ENCODE measurements at regions not wholly inside any gene's neighbourhood (a gene's known extent, or its start where the extent isn't known, plus 50 kb on each side); places are given as distances from the start of the nearest gene placed in this dataset.

GRCh38 chr13:105328212-105328611, 1207.2 kb downstream of the EFNB2 start:
- intact Hi-C loops (cut with micrococcal nuclease) (no loop called here), dilution Hi-C loops (cut with HindIII; ENCODE audit: low sequenced_read_pairs, unreplicated experiment) (no loop called here), in situ Hi-C loops (cut with MboI; ENCODE audit: low sequenced_read_pairs) (loop anchor here (25.0 kb wide), 1 partner anchor 1209 kb away; the partner anchor contains the start of gene EFNB2)
- Histone ChIP-seq H4K91ac (ENCODE audit: insufficient read depth, low read depth, low read length) (no peak overlapping the region), H3K9me1 (ENCODE audit: insufficient read depth, low read length) (no peaks in the 10 kb centered on the region), H2BK20ac (ENCODE audit: low read depth, low read length) (no peak overlapping the region), H3K27me3 (ENCODE audit: control insufficient read depth, insufficient read depth, low read length) (no peaks in the 10 kb centered on the region), H3K27ac (ENCODE audit: insufficient read depth, low read length) (no peak overlapping the region), H3K4me2 (ENCODE audit: low read depth, low read length) (no peak overlapping the region), H3K36me3 (ENCODE audit: control insufficient read depth, insufficient read depth, low read length) (no peaks in the 10 kb centered on the region), H4K8ac (ENCODE audit: low read depth in 2 of 2, low read length in 2 of 2) (no peak overlapping the region), H3K23ac (ENCODE audit: low read depth, low read length) (no peak overlapping the region), H3K14ac (replicated peaks; ENCODE audit: low read depth, low read length) (no peak overlapping the region), H2BK120ac (ENCODE audit: low read depth, low read length) (no peak overlapping the region), H2BK5ac (ENCODE audit: low read depth, low read length, poor library complexity, severe bottlenecking) (no peak overlapping the region), H3K9ac (ENCODE audit: low read depth, low read length) (no peak overlapping the region), H3K9me3 (ENCODE audit: control insufficient read depth, insufficient read depth, low read length) (peaks cover 3% of the 10 kb centered on the region; the same call in 1 of the 2 replicates), H2BK15ac (ENCODE audit: low read depth, low read length) (no peak overlapping the region), H3K4me1 (ENCODE audit: control insufficient read depth, insufficient read depth, low read length) (peaks cover 3% of the 10 kb centered on the region; the same call in 1 of the 2 replicates), H3K4ac (ENCODE audit: low read depth, low read length) (no peak overlapping the region), H3K56ac (ENCODE audit: extremely low read depth, insufficient read depth, low read length) (no peak overlapping the region), H2AK5ac (ENCODE audit: low read depth, low read length) (no peak overlapping the region), H4K5ac (ENCODE audit: low read depth, low read length) (no peak overlapping the region), H3K4me3 (ENCODE audit: insufficient read depth, low read depth, low read length) (no peak overlapping the region), H3K79me1 (ENCODE audit: low read depth in 1 of 2, low read length in 2 of 2) (no peaks in the 10 kb centered on the region), H3K18ac (ENCODE audit: low read depth, low read length) (no peak overlapping the region), H2AK9ac (replicated peaks; ENCODE audit: low read depth, low read length, poor library complexity) (no peak overlapping the region), H4K20me1 (ENCODE audit: insufficient read depth, low read length) (no peaks in the 10 kb centered on the region), H2AFZ (replicated peaks; ENCODE audit: low read length, poor library complexity) (no peak overlapping the region)
- BruUV-seq (replicated peaks): no TSS peak
- no peak for ATAC-seq (ENCODE audit: low read depth)
- no peak for TF ChIP-seq CEBPB (IDR thresholded peaks at IDR 0.05; ENCODE audit: low read depth, low read length)
- TF ChIP-seq CHD1 (IDR thresholded peaks at IDR 0.05; ENCODE audit: low read depth, low read length): no peak
- no peak for TF ChIP-seq ELK1 (IDR thresholded peaks at IDR 0.05; ENCODE audit: borderline replicate concordance, low read depth, low read length)
- no peak for TF ChIP-seq RAD21 (IDR thresholded peaks at IDR 0.05; ENCODE audit: low read length)
- no peak for TF ChIP-seq MAFK (IDR thresholded peaks at IDR 0.05; ENCODE audit: low read depth, low read length)
- no peak for TF ChIP-seq MXI1 (IDR thresholded peaks at IDR 0.05; ENCODE audit: borderline replicate concordance, low read depth, low read length)
- no peak for TF ChIP-seq POLR2A (IDR thresholded peaks at IDR 0.05; ENCODE audit: low read depth, low read length)
- no peak for TF ChIP-seq FOS (IDR thresholded peaks at IDR 0.05; ENCODE audit: low read depth, low read length)
- no peak for TF ChIP-seq NFE2L2 (IDR thresholded peaks at IDR 0.05; ENCODE audit: low read depth, low read length)
- no peak for TF ChIP-seq SMC3 (IDR thresholded peaks at IDR 0.05; ENCODE audit: low read depth, low read length)
- TF ChIP-seq RFX5 (IDR thresholded peaks at IDR 0.05; ENCODE audit: low read depth, low read length): no peak
- CTCF ChIA-PET: no interaction called here
- no peak for DNase-seq
- WGBS, 2 experiments (ENCODE audit: extremely low coverage in 2 of 2, insufficient read length in 1 of 2): no CpG with 5 or more reads among the region's 4 CpGs
- POLR2A ChIA-PET (ENCODE audit: unreplicated experiment): no interaction called here

Measured in IMR-90 (cell line).